ENCODE measurements at regions not wholly inside any gene's neighbourhood (a gene's known extent, or its start where the extent isn't known, plus 50 kb on each side); places are given as distances from the start of the nearest gene placed in this dataset.

DNA sequence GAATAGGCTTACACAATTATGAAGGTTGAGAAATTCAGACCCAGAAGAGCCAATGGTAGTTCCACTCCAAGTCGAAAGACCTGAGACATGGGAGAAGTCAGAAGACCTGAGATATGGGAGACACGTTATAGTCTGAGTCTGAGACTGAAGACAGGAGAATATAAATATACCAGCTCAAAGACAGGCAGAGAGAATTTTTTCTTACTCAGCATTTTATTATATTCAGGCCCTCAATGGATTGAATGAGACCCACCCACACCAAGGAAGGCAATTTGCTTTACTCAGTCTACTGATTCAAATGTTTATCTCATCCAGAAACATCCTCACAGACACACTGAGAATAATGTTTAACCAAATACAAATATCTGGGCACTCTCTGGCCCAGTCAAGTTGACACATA is 693.5 kb downstream of the HDGFL1 start:
- Mint-ChIP-seq H3K9me3 (ENCODE audit: unreplicated experiment) (peaks cover 7% of the 10 kb centered on the region), H3K4me3 (ENCODE audit: unreplicated experiment) (no peak overlapping the region)

DNA sequence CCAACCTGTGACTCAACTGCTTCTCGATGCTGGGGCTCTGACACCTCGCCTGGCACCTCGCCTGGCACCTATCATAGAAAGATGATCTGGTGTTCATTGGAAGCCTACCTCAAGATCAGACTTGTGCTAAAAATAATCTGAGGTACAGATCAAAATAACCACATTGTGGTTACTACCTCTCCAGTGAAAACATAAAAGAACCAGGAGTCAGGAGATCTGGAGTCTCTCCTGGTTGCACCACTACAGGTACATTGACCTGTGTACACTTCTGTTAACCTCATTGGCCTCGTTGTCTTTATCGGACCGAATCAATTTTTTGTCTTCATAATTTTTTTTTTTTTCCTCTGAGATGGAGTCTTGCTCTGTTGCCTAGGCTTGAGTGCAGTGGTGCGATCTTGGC is 695.9 kb downstream of the HDGFL1 start:
- no peak overlapping the region for H3K4me3 Mint-ChIP-seq (ENCODE audit: unreplicated experiment)
- H3K4me1 Mint-ChIP-seq (ENCODE audit: low read depth, unreplicated experiment), result no peaks in the 10 kb centered on the region

More for the DNA sequence above, 693.5 kb downstream of the HDGFL1 start:
- Mint-ChIP-seq H3K27me3 (ENCODE audit: unreplicated experiment) (no peaks in the 10 kb centered on the region), H3K4me1 (ENCODE audit: low read depth, unreplicated experiment) (no peaks in the 10 kb centered on the region), H3K36me3 (ENCODE audit: unreplicated experiment) (peaks cover 12% of the 10 kb centered on the region), H3K27ac (ENCODE audit: unreplicated experiment) (no peak overlapping the region)
- DNase-seq, result no peak
- TF ChIP-seq CTCF (IDR thresholded peaks at IDR 0.05; ENCODE audit: partially characterized antibody, unreplicated experiment), result no peak

DNA sequence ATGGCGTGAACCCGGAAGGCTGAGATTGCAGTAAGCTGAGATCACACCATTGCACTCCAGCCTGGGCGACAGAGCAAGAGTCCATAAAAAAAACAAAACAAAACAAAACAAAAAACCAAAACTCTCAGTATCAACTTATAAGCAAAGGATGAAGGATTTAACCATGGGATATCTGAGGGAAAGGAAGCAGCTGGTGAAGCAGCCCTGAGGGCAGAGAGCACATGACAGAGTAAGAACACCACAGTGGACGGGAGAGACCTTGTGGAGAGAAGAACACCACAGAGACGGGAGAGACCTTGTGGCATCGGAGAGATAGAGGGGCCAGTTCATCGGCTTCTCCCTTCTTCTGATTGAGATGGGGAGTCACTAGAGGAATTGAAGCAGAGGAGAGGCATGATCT is 697.2 kb downstream of the HDGFL1 start:
- Mint-ChIP-seq H3K9me3 (ENCODE audit: unreplicated experiment) (no peaks in the 10 kb centered on the region), H3K4me3 (ENCODE audit: unreplicated experiment) (no peak overlapping the region), H3K27me3 (ENCODE audit: unreplicated experiment) (no peaks in the 10 kb centered on the region), H3K4me1 (ENCODE audit: low read depth, unreplicated experiment) (no peaks in the 10 kb centered on the region), H3K27ac (ENCODE audit: unreplicated experiment) (no peak overlapping the region), H3K36me3 (ENCODE audit: unreplicated experiment) (no peaks in the 10 kb centered on the region)
- DNase-seq, result no peak
- no peak for TF ChIP-seq CTCF (IDR thresholded peaks at IDR 0.05; ENCODE audit: partially characterized antibody, unreplicated experiment)

More for the DNA sequence above, 695.9 kb downstream of the HDGFL1 start:
- Mint-ChIP-seq H3K36me3 (ENCODE audit: unreplicated experiment) (peaks cover 9% of the 10 kb centered on the region), H3K9me3 (ENCODE audit: unreplicated experiment) (peaks cover 2% of the 10 kb centered on the region), H3K27me3 (ENCODE audit: unreplicated experiment) (no peaks in the 10 kb centered on the region), H3K27ac (ENCODE audit: unreplicated experiment) (no peak overlapping the region)
- DNase-seq, result no peak
- TF ChIP-seq CTCF (IDR thresholded peaks at IDR 0.05; ENCODE audit: partially characterized antibody, unreplicated experiment), result no peak

GRCh38 chr6:23267651-23268050 is 698.3 kb downstream of the HDGFL1 start:
- Mint-ChIP-seq H3K4me3 (ENCODE audit: unreplicated experiment) (no peak overlapping the region), H3K36me3 (ENCODE audit: unreplicated experiment) (no peaks in the 10 kb centered on the region), H3K9me3 (ENCODE audit: unreplicated experiment) (no peaks in the 10 kb centered on the region), H3K27me3 (ENCODE audit: unreplicated experiment) (no peaks in the 10 kb centered on the region), H3K4me1 (ENCODE audit: low read depth, unreplicated experiment) (no peaks in the 10 kb centered on the region), H3K27ac (ENCODE audit: unreplicated experiment) (no peak overlapping the region)
- TF ChIP-seq CTCF (IDR thresholded peaks at IDR 0.05; ENCODE audit: partially characterized antibody, unreplicated experiment), result no peak
- DNase-seq, result no peak

DNA sequence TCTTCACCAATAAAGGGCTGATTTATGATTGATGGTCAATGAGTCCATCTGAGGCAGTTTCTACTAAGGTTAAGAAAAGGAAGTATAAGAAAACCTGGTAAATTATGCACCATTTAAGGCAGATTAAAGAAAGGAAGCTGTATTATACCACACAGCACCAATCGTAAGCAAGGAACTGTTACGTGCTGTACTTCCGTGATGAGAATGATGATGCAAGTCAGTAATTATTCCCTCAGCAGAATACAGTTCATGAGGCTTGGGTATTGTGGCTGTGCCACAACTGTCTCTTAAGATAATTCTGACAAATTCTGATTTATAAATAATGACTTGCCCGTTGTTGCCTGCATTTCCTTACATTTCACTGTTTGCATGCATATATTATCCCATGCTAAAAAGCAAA is 699.0 kb downstream of the HDGFL1 start:
- no peaks in the 10 kb centered on the region for H3K9me3 Mint-ChIP-seq (ENCODE audit: unreplicated experiment)
- no peaks in the 10 kb centered on the region for H3K36me3 Mint-ChIP-seq (ENCODE audit: unreplicated experiment)
- TF ChIP-seq CTCF (IDR thresholded peaks at IDR 0.05; ENCODE audit: partially characterized antibody, unreplicated experiment), result no peak

More for the DNA sequence above, 699.0 kb downstream of the HDGFL1 start:
- Mint-ChIP-seq H3K27ac (ENCODE audit: unreplicated experiment) (no peak overlapping the region), H3K27me3 (ENCODE audit: unreplicated experiment) (no peaks in the 10 kb centered on the region), H3K4me3 (ENCODE audit: unreplicated experiment) (no peak overlapping the region), H3K4me1 (ENCODE audit: low read depth, unreplicated experiment) (no peaks in the 10 kb centered on the region)
- DNase-seq, result no peak
